IMR-90 (cell line): ENCODE measurements at regions not wholly inside any gene's neighbourhood (a gene's known extent, or its start where the extent isn't known, plus 50 kb on each side); places are given as distances from the start of the nearest gene placed in this dataset.
"Not testable (repeated sequence)": the region's sequence is repeated elsewhere in the genome, so short reads cannot be mapped to it uniquely, and the experiment has no call there.

Source experiments
- ATAC-seq: fragments of 200-7000 bp; cut with Tn5 transposase; 2 replicates; pipeline ENCODE4 v1.9.1; 2020; ENCODE audit warnings: low read depth, mild to moderate bottlenecking, moderate library complexity
- BruUV-seq: library from RNA; stranded (reverse); fragments of 400-500 nt; replicated peaks from 2 replicates; lab custom pipeline; 2021; lab: Mats Ljungman, UMichigan
- CTCF ChIA-PET: fragments of 300-600 bp; formaldehyde crosslinking; extraction: SDS; loops from one replicate; lab custom pipeline; 2021; ENCODE audit warnings: antibody characterized with exemption; lab: Yijun Ruan, JAX
- POLR2A ChIA-PET: fragments of 300-600 bp; sonication (Branson Sonifier 250); formaldehyde crosslinking; loops from one replicate; lab custom pipeline; 2022; ENCODE audit warnings: antibody characterized with exemption; ENCODE audit not compliant: unreplicated experiment; lab: Charles Lee
- DNase-seq: peaks from one replicate; pipeline ENCODE4 v3.0.0; 2013
- H2AFZ ChIP-seq: replicated peaks from 2 replicates; pipeline ENCODE3; 2013; ENCODE audit warnings: low read length, mild to moderate bottlenecking; ENCODE audit not compliant: poor library complexity
- H2AK5ac ChIP-seq: 2 replicates; pipeline ENCODE4 v1.6.1; 2013; ENCODE audit warnings: low read depth, low read length, inconsistent platforms
- H2AK9ac ChIP-seq: replicated peaks from 2 replicates; pipeline ENCODE3; 2013; ENCODE audit warnings: mild to moderate bottlenecking, low read depth, low read length, moderate library complexity; ENCODE audit not compliant: poor library complexity
- H2BK120ac ChIP-seq: 2 replicates; pipeline ENCODE4 v1.6.1; 2013; ENCODE audit warnings: low read depth, low read length, inconsistent platforms
- H2BK15ac ChIP-seq: 3 replicates; pipeline ENCODE4 v1.6.1; 2013; ENCODE audit warnings: low read depth, low read length, inconsistent platforms
- H2BK20ac ChIP-seq: 2 replicates; pipeline ENCODE4 v1.6.1; 2013; ENCODE audit warnings: low read depth, mild to moderate bottlenecking, inconsistent platforms, low read length, moderate library complexity
- H2BK5ac ChIP-seq: 2 replicates; pipeline ENCODE4 v1.6.1; 2013; ENCODE audit warnings: mild to moderate bottlenecking, low read depth, low read length, inconsistent platforms; ENCODE audit not compliant: poor library complexity, severe bottlenecking
- H3K14ac ChIP-seq: replicated peaks from 2 replicates; pipeline ENCODE4 v1.6.1; 2013; ENCODE audit warnings: low read depth, low read length, inconsistent platforms
- H3K18ac ChIP-seq: 2 replicates; pipeline ENCODE4 v1.6.1; 2013; ENCODE audit warnings: low read depth, low read length, control low read depth
- H3K23ac ChIP-seq: 2 replicates; pipeline ENCODE4 v1.6.1; 2013; ENCODE audit warnings: low read depth, low read length, inconsistent platforms
- H3K27ac ChIP-seq: 2 replicates; pipeline ENCODE4 v1.5.1; 2013; ENCODE audit warnings: mild to moderate bottlenecking, control low read depth, low read length; ENCODE audit not compliant: insufficient read depth
- H3K27me3 ChIP-seq: 2 replicates; pipeline ENCODE4 v1.6.1; 2013; ENCODE audit warnings: low read length; ENCODE audit not compliant: control insufficient read depth, insufficient read depth
- H3K36me3 ChIP-seq: 2 replicates; pipeline ENCODE4 v1.6.1; 2013; ENCODE audit warnings: low read length, mixed read lengths; ENCODE audit not compliant: control insufficient read depth, insufficient read depth
- H3K4ac ChIP-seq: 2 replicates; pipeline ENCODE4 v1.6.1; 2013; ENCODE audit warnings: low read depth, low read length, inconsistent platforms
- H3K4me1 ChIP-seq: 2 replicates; pipeline ENCODE4 v1.6.1; 2013; ENCODE audit warnings: low read length, mixed read lengths; ENCODE audit not compliant: control insufficient read depth, insufficient read depth
- H3K4me2 ChIP-seq: 2 replicates; pipeline ENCODE4 v1.6.1; 2013; ENCODE audit warnings: low read depth, mild to moderate bottlenecking, control low read depth, low read length, moderate library complexity
- H3K4me3 ChIP-seq: 2 replicates; pipeline ENCODE4 v1.5.1; 2013; ENCODE audit warnings: low read depth, mild to moderate bottlenecking, control low read depth, low read length, moderate library complexity; ENCODE audit not compliant: insufficient read depth
- H3K56ac ChIP-seq: 2 replicates; pipeline ENCODE4 v1.6.1; 2013; ENCODE audit warnings: low read length, inconsistent platforms; ENCODE audit not compliant: insufficient read depth; ENCODE audit errors: extremely low read depth
- H3K79me1 ChIP-seq, 2 experiments: 2 replicates each; pipeline ENCODE4 v1.6.1; 2013; ENCODE audit warnings: low read length in 2 of 2, inconsistent platforms in 1 of 2, low read depth in 1 of 2
- H3K9ac ChIP-seq: 2 replicates; pipeline ENCODE4 v1.6.1; 2013; ENCODE audit warnings: low read depth, low read length, control low read depth
- H3K9me1 ChIP-seq: 2 replicates; pipeline ENCODE4 v1.6.1; 2013; ENCODE audit warnings: low read length, inconsistent platforms; ENCODE audit not compliant: insufficient read depth
- H3K9me3 ChIP-seq: 2 replicates; pipeline ENCODE4 v1.6.1; 2013; ENCODE audit warnings: low read length; ENCODE audit not compliant: control insufficient read depth, insufficient read depth
- H4K20me1 ChIP-seq: 2 replicates; pipeline ENCODE4 v1.6.1; 2013; ENCODE audit warnings: low read length, inconsistent platforms; ENCODE audit not compliant: insufficient read depth
- H4K5ac ChIP-seq: 2 replicates; pipeline ENCODE4 v1.6.1; 2013; ENCODE audit warnings: mild to moderate bottlenecking, low read depth, low read length, control low read depth
- H4K8ac ChIP-seq, 2 experiments: 2 replicates each; pipeline ENCODE4 v1.6.1; 2013; ENCODE audit warnings: low read depth in 2 of 2, low read length in 2 of 2, control low read depth in 1 of 2, inconsistent platforms in 1 of 2
- H4K91ac ChIP-seq: 2 replicates; pipeline ENCODE4 v1.6.1; 2013; ENCODE audit warnings: low read depth, low read length, inconsistent platforms; ENCODE audit not compliant: insufficient read depth
- WGBS, 2 experiments: methylation state at CpG; one replicate each; pipeline versions ENCODE4 v1.1.5 to v1.1.7; 2013; ENCODE audit warnings: missing lambda C conversion rate in 2 of 2; ENCODE audit not compliant: insufficient read length in 1 of 2; ENCODE audit errors: extremely low coverage in 2 of 2; 5-methylcytosine and 5-hydroxymethylcytosine counted together
- dilution Hi-C: fragments of 300-500 bp; cut with HindIII; formaldehyde crosslinking; loops from one replicate; pipeline ENCODE4 v1.14.3; 2018; ENCODE audit warnings: low sequenced_read_pairs; ENCODE audit not compliant: unreplicated experiment
- in situ Hi-C: fragments of 300-500 bp; cut with MboI; formaldehyde crosslinking; loops from 3 replicates; pipeline ENCODE4 v1.14.3; 2019; ENCODE audit warnings: low sequenced_read_pairs, inconsistent platforms, mixed read lengths
- intact Hi-C: fragments of 100-400 bp; cut with micrococcal nuclease; formaldehyde crosslinking; loops from 2 replicates; pipeline ENCODE4 v1.10.0; 2022

GRCh38 chr6:81017586-81017985 lies 734.9 kb downstream of the TENT5A start:
- H4K8ac ChIP-seq, DNase-seq, H3K9ac ChIP-seq, H3K4me3 ChIP-seq, H3K4me2 ChIP-seq, H3K27me3 ChIP-seq, H3K23ac ChIP-seq, ATAC-seq, H2AK9ac ChIP-seq, dilution Hi-C loops, H2BK5ac ChIP-seq, CTCF ChIA-PET, intact Hi-C loops, in situ Hi-C loops, H2BK120ac ChIP-seq, H3K4me1 ChIP-seq, H3K18ac ChIP-seq, H2AFZ ChIP-seq, H3K9me3 ChIP-seq, H4K20me1 ChIP-seq, H3K9me1 ChIP-seq, H4K5ac ChIP-seq, H3K79me1 ChIP-seq, H2BK15ac ChIP-seq, H2BK20ac ChIP-seq, H2AK5ac ChIP-seq, H3K14ac ChIP-seq, BruUV-seq, H4K91ac ChIP-seq, H3K56ac ChIP-seq, H3K36me3 ChIP-seq, H3K4ac ChIP-seq, POLR2A ChIA-PET, H3K27ac ChIP-seq: not testable (repeated sequence)
- 83% methylated on average over 2 of the region's 6 CpGs; no CpG with 5 or more reads in 1 of the 2 experiments for WGBS, 2 experiments
